ENCODE measurements at regions not wholly inside any gene's neighbourhood (a gene's known extent, or its start where the extent isn't known, plus 50 kb on each side); places are given as distances from the start of the nearest gene placed in this dataset.

DNA sequence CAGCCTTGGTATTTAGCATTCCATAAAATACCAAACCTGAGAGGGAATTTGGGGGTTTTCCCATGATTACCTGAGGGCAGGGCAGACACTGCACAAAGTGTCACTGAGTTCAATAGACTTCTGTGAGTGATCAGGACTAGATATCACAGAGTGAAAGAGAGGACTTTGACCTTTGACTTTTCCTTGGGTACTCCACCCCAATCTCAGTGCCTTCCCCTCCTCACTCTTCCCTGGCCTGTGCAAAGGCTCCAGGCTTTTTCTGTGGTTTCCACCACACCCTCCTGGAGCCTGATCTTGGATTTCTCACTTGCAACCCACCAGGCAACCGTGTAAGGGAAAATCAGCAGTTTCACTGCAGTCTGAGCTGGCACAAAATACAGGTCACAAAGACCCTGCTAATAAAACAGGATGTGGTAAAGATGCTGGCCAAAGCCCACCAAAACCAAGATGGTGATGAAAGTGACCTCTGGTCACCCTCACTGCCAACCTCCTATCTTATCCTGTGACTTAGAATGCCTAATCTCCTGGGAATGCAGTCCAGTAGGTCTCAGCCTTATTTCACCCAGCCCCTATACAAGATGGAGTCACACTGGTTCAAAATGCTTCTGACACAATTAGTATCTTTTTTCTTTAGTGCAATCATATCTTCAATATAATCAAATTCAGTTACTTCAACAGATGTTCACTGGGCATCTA, 64.0 kb downstream of the BOD1L2 start:
- TF ChIP-seq, protein P1, sequence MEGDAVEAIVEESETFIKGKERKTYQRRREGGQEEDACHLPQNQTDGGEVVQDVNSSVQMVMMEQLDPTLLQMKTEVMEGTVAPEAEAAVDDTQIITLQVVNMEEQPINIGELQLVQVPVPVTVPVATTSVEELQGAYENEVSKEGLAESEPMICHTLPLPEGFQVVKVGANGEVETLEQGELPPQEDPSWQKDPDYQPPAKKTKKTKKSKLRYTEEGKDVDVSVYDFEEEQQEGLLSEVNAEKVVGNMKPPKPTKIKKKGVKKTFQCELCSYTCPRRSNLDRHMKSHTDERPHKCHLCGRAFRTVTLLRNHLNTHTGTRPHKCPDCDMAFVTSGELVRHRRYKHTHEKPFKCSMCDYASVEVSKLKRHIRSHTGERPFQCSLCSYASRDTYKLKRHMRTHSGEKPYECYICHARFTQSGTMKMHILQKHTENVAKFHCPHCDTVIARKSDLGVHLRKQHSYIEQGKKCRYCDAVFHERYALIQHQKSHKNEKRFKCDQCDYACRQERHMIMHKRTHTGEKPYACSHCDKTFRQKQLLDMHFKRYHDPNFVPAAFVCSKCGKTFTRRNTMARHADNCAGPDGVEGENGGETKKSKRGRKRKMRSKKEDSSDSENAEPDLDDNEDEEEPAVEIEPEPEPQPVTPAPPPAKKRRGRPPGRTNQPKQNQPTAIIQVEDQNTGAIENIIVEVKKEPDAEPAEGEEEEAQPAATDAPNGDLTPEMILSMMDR (IDR thresholded peaks at IDR 0.05), result no peak
- TF ChIP-seq POLR2A (IDR thresholded peaks at IDR 0.05), result no peak
